NCI-H187 (cell line): ENCODE measurements at regions not wholly inside any gene's neighbourhood (a gene's known extent, or its start where the extent isn't known, plus 50 kb on each side); places are given as distances from the start of the nearest gene placed in this dataset.
"Not testable (repeated sequence)": the region's sequence is repeated elsewhere in the genome, so short reads cannot be mapped to it uniquely, and the experiment has no call there.

Source experiments
- DNase-seq, 2 experiments: peaks; one replicate each; lab custom pipeline; 2025; lab: John Stamatoyannopoulos, UW

GRCh38 chr1:232316864-232317263 lies 313.1 kb downstream of the SIPA1L2 start:
- no peak for DNase-seq

GRCh38 chr1:232313876-232314275 lies 316.1 kb downstream of the SIPA1L2 start:
- DNase-seq, result not testable (repeated sequence)

GRCh38 chr1:232310541-232310940 lies 319.4 kb downstream of the SIPA1L2 start:
- DNase-seq, result no peak

GRCh38 chr1:232308616-232309015 lies 321.3 kb downstream of the SIPA1L2 start:
- no peak for DNase-seq

- no peak for DNase-seq
Observed at GRCh38 chr1:232307296-232308017, 322.5 kb downstream of the SIPA1L2 start.

- no peak for DNase-seq
Observed at GRCh38 chr1:232306269-232306961, 323.5 kb downstream of the SIPA1L2 start.

- DNase-seq, result peak in 1 of 2 experiments; percentile 45
Observed at GRCh38 chr1:232305050-232305449, 324.9 kb downstream of the SIPA1L2 start.

- DNase-seq, result no peak
Observed at GRCh38 chr1:232303222-232303620, 326.7 kb downstream of the SIPA1L2 start.

- no peak for DNase-seq
Observed at GRCh38 chr1:232302376-232303221, 327.3 kb downstream of the SIPA1L2 start.

- no peak for DNase-seq
Observed at GRCh38 chr1:232301246-232301645, 328.7 kb downstream of the SIPA1L2 start.

GRCh38 chr1:232300466-232300865 lies 329.5 kb downstream of the SIPA1L2 start:
- no peak for DNase-seq

- no peak for DNase-seq
Observed at GRCh38 chr1:232296461-232296860, 333.5 kb downstream of the SIPA1L2 start.

- DNase-seq, result no peak
Observed at GRCh38 chr1:232293361-232293760, 336.6 kb downstream of the SIPA1L2 start.

GRCh38 chr1:232292818-232293217 lies 337.1 kb downstream of the SIPA1L2 start:
- no peak for DNase-seq

GRCh38 chr1:232292239-232292638 lies 337.7 kb downstream of the SIPA1L2 start:
- DNase-seq, result no peak

- no peak for DNase-seq
Observed at GRCh38 chr1:232291681-232292080, 338.3 kb downstream of the SIPA1L2 start.

GRCh38 chr1:232291261-232291660 lies 338.7 kb downstream of the SIPA1L2 start:
- DNase-seq, result no peak

GRCh38 chr1:232290570-232290969 lies 339.4 kb downstream of the SIPA1L2 start:
- DNase-seq, result no peak

GRCh38 chr1:232287676-232288569 lies 342.0 kb downstream of the SIPA1L2 start:
- DNase-seq, result no peak

GRCh38 chr1:232285138-232285537 lies 344.8 kb downstream of the SIPA1L2 start:
- no peak for DNase-seq

GRCh38 chr1:232283864-232284263 lies 346.1 kb downstream of the SIPA1L2 start:
- no peak for DNase-seq

GRCh38 chr1:232282498-232282897 lies 347.4 kb downstream of the SIPA1L2 start:
- DNase-seq, result no peak
